SK-N-MC (cell line): ENCODE measurements at regions not wholly inside any gene's neighbourhood (a gene's known extent, or its start where the extent isn't known, plus 50 kb on each side); places are given as distances from the start of the nearest gene placed in this dataset.

Experiments
- EZH2 ChIP-seq: fragments of 200-600 bp; sonication (generic); IDR thresholded peaks from one replicate; pipeline ENCODE4 v1.6.1; 2017; ENCODE audit warnings: antibody characterized with exemption
- FOXP2 ChIP-seq: optimal IDR thresholded peaks from 2 replicates; pipeline ENCODE3; 2011; ENCODE audit warnings: mild to moderate bottlenecking, moderate library complexity; ENCODE audit not compliant: insufficient read depth; ENCODE audit errors: extremely low read length, control extremely low read depth
- POLR2AphosphoS5 ChIP-seq: IDR thresholded peaks from 2 replicates; pipeline ENCODE4 v1.6.1; 2012; ENCODE audit warnings: mild to moderate bottlenecking, low read depth, low read length, borderline replicate concordance

DNA sequence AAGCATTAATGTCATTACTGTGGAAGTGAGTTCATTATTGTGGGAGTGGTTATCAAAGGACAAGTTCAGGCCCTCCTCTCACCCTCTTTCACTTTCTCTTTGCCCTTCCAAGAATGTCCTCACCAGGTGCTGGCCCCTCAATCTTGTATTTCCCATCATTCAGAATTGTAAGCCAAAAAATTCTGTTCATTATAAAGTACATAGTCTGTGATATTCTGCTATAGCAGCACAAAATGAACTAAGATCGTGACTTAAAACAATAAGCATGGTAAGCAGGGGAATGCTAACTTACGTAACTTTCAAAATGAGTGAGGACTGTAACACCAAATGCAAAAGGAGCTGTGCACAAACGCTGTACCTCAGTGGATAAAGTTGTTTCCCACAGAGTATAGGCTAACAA, 515.7 kb upstream of the BTBD3 start:
- no peak for TF ChIP-seq POLR2AphosphoS5
- no peak for TF ChIP-seq EZH2
- no peak for TF ChIP-seq FOXP2
